GM19023 (cell line): ENCODE measurements at regions not wholly inside any gene's neighbourhood (a gene's known extent, or its start where the extent isn't known, plus 50 kb on each side); places are given as distances from the start of the nearest gene placed in this dataset.

Experiments used
- ATAC-seq: cut with Tn5 transposase; IDR thresholded peaks from one replicate; pipeline ENCODE4 v1.9.1; 2021; ENCODE audit warnings: mild to moderate bottlenecking, moderate library complexity; ENCODE audit not compliant: unreplicated experiment

GRCh38 chr21:24938573-24938972, 668.7 kb downstream of the MRPL39 start:
- no peak for ATAC-seq

- no peak for ATAC-seq
Observed at GRCh38 chr21:24935991-24936390, 671.3 kb downstream of the MRPL39 start.

- ATAC-seq: no peak
Observed at GRCh38 chr21:24910591-24910990, 696.7 kb downstream of the MRPL39 start.

GRCh38 chr21:24903994-24904635, 703.2 kb downstream of the MRPL39 start:
- no peak for ATAC-seq

- peak; percentile 68 for ATAC-seq
Observed at GRCh38 chr21:24899138-24899537, 708.1 kb downstream of the MRPL39 start.

- ATAC-seq: no peak
Observed at GRCh38 chr21:24897883-24898282, 709.4 kb downstream of the MRPL39 start.

- no peak for ATAC-seq
Observed at GRCh38 chr21:24896735-24897124, 710.6 kb downstream of the MRPL39 start.

- peak; percentile 74 for ATAC-seq
Observed at GRCh38 chr21:24895885-24896734, 711.2 kb downstream of the MRPL39 start.

GRCh38 chr21:24894324-24894723, 713.0 kb downstream of the MRPL39 start:
- ATAC-seq: no peak

GRCh38 chr21:24890021-24890420, 717.3 kb downstream of the MRPL39 start:
- ATAC-seq: no peak

- no peak for ATAC-seq
Observed at GRCh38 chr21:24881506-24881905, 725.8 kb downstream of the MRPL39 start.

- no peak for ATAC-seq
Observed at GRCh38 chr21:24870633-24871032, 736.6 kb downstream of the MRPL39 start.

- no peak for ATAC-seq
Observed at GRCh38 chr21:24869862-24870261, 737.4 kb downstream of the MRPL39 start.

- no peak for ATAC-seq
Observed at GRCh38 chr21:24868117-24868516, 739.2 kb downstream of the MRPL39 start.

- no peak for ATAC-seq
Observed at GRCh38 chr21:24861471-24861870, 745.8 kb downstream of the MRPL39 start.

- no peak for ATAC-seq
Observed at GRCh38 chr21:24856326-24856725, 751.0 kb downstream of the MRPL39 start.

- ATAC-seq: no peak
Observed at GRCh38 chr21:24852610-24853195, 754.6 kb downstream of the MRPL39 start.

- no peak for ATAC-seq
Observed at GRCh38 chr21:24850121-24850520, 757.2 kb downstream of the MRPL39 start.

- ATAC-seq: no peak
Observed at GRCh38 chr21:24844671-24845070, 762.6 kb downstream of the MRPL39 start.

GRCh38 chr21:24840287-24840686, 767.0 kb downstream of the MRPL39 start:
- ATAC-seq: no peak

- ATAC-seq: no peak
Observed at GRCh38 chr21:24832961-24833360, 774.3 kb downstream of the MRPL39 start.

GRCh38 chr21:24829397-24829796, 777.9 kb downstream of the MRPL39 start:
- ATAC-seq: no peak
